Testis (tissue), 2 donors: ENCODE measurements at regions not wholly inside any gene's neighbourhood (a gene's known extent, or its start where the extent isn't known, plus 50 kb on each side); places are given as distances from the start of the nearest gene placed in this dataset.

Experiments
- DNase-seq: peaks from one replicate; pipeline ENCODE4 v3.0.0-alpha.2; 2019
- H3K27ac ChIP-seq, 2 donors: fragments of 200-600 bp; sonication (generic); one replicate each; pipeline ENCODE4 v1.5.1; 2019
- H3K27me3 ChIP-seq: fragments of 200-600 bp; sonication (generic); one replicate; pipeline ENCODE4 v1.5.1; 2019
- H3K36me3 ChIP-seq: fragments of 200-600 bp; sonication (generic); one replicate; pipeline ENCODE4 v1.5.1; 2017; ENCODE audit warnings: low read depth; ENCODE audit errors: missing control alignments
- H3K4me1 ChIP-seq: fragments of 200-600 bp; sonication (generic); one replicate; pipeline ENCODE4 v1.5.1; 2019
- H3K4me3 ChIP-seq, 2 donors: fragments of 200-600 bp; sonication (generic); one replicate each; pipeline ENCODE4 v1.5.1; 2017 to 2019
- H3K9me3 ChIP-seq: fragments of 200-600 bp; sonication (generic); one replicate; pipeline ENCODE4 v1.5.1; 2017
- CTCF ChIP-seq, 3 experiments: fragments of 450-650 bp in 2 of 3; fragments of 200-600 bp in 1 of 3; sonication (generic) in 1 of 3; IDR thresholded peaks; one replicate each; pipeline ENCODE4 v1.5.1; 2016 to 2019; ENCODE audit warnings: antibody characterized with exemption in 3 of 3, mild to moderate bottlenecking in 2 of 3, moderate library complexity in 1 of 3
- POLR2A ChIP-seq: fragments of 450-650 bp; IDR thresholded peaks from one replicate; pipeline ENCODE4 v1.6.1; 2017; ENCODE audit warnings: antibody characterized with exemption, mild to moderate bottlenecking, moderate library complexity
- WGBS, 2 donors: methylation state at CpG; one replicate each; pipeline ENCODE4 v1.1.5; 2018; 5-methylcytosine and 5-hydroxymethylcytosine counted together
- intact Hi-C: fragments of 100-400 bp; cut with DNase I; formaldehyde crosslinking; loops from one replicate; pipeline ENCODE4 v1.15.1; 2023; ENCODE audit warnings: low total_unique reads

GRCh38 chr2:105654474-105655004, 90.2 kb upstream of the NCK2 start:
- WGBS, 2 donors: 59 to 71% methylated on average over 2 of the region's 2 CpGs
- TF ChIP-seq POLR2A: no peak
- TF ChIP-seq CTCF (IDR thresholded peaks at IDR 0.05): no peak
- H3K4me3 ChIP-seq: no peak overlapping the region
- intact Hi-C loops: no loop called here
- no peaks in the 10 kb centered on the region for H3K4me1 ChIP-seq
- H3K27ac ChIP-seq: no peak overlapping the region
- H3K36me3 ChIP-seq: no peaks in the 10 kb centered on the region
- H3K9me3 ChIP-seq: no peaks in the 10 kb centered on the region
- no peak for DNase-seq
- H3K27me3 ChIP-seq: no peaks in the 10 kb centered on the region

DNA sequence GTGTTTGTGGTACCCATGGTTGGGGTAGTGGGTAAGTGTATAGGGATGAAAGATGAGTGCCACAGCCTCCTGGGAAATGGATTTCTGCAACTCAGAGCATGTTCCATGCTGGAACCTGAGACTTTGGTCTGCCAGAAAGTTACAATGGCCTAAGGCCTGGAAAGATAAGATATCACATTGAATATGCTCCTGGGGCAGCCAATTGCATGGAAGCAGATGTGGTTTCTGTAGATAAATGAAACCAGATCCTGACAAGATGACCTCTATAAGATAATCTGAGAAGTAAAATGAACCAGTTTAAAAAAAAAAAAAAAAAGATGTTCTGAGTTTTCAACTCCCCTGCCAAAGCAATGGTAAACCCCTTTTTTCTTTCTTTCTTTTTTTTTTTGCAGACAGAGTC, 91.4 kb upstream of the NCK2 start:
- Histone ChIP-seq H3K4me1 (no peaks in the 10 kb centered on the region), H3K27ac (no peak overlapping the region), H3K4me3 (no peak overlapping the region), H3K36me3 (no peaks in the 10 kb centered on the region), H3K27me3 (no peaks in the 10 kb centered on the region), H3K9me3 (no peaks in the 10 kb centered on the region)
- TF ChIP-seq POLR2A: no peak
- TF ChIP-seq CTCF (IDR thresholded peaks at IDR 0.05): no peak
- intact Hi-C loops: no loop called here
- DNase-seq: no peak

- H3K27ac ChIP-seq: no peak overlapping the region
- H3K4me3 ChIP-seq: no peak overlapping the region
- no peaks in the 10 kb centered on the region for H3K4me1 ChIP-seq
- H3K9me3 ChIP-seq: no peaks in the 10 kb centered on the region
- H3K27me3 ChIP-seq: no peaks in the 10 kb centered on the region
- TF ChIP-seq POLR2A: no peak
- no peak for TF ChIP-seq CTCF (IDR thresholded peaks at IDR 0.05)
- intact Hi-C loops: no loop called here
- H3K36me3 ChIP-seq: no peaks in the 10 kb centered on the region
- 91 to 98% methylated on average over 13 of the region's 13 CpGs for WGBS, 2 donors
- DNase-seq: no peak
Observed at GRCh38 chr2:105652014-105652796, 92.5 kb upstream of the NCK2 start.

DNA sequence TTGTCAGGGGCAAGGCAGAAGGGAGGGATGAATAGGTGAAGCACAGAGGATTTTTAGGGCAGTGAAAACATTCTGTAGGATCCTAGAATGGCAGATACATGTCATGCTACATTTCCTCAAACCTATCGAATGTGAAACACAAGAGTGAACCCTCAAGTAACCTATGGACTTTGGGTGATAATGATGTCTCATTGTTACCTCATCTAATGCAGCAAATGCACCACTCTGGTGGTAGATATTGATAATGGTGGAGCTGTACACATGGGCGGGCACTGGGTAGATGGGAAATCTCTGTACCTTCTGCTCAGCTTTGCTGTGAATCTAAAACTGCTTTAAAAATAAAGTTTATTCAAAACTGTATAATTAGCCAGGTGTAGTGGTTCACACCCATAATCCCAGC, 95.2 kb upstream of the NCK2 start:
- Histone ChIP-seq H3K9me3 (no peaks in the 10 kb centered on the region), H3K4me1 (peaks cover 2% of the 10 kb centered on the region), H3K27ac (no peak overlapping the region), H3K4me3 (no peak overlapping the region), H3K36me3 (no peaks in the 10 kb centered on the region), H3K27me3 (no peaks in the 10 kb centered on the region)
- DNase-seq: no peak
- intact Hi-C loops: no loop called here
- TF ChIP-seq POLR2A (no peak), CTCF (IDR thresholded peaks at IDR 0.05) (no peak)
- WGBS, 2 donors: 79 to 92% methylated on average over 2 of the region's 2 CpGs

- intact Hi-C loops: no loop called here
- no peaks in the 10 kb centered on the region for H3K9me3 ChIP-seq
- H3K4me3 ChIP-seq: no peak overlapping the region
- 85 to 90% methylated on average over 4 of the region's 4 CpGs for WGBS, 2 donors
- H3K36me3 ChIP-seq: no peaks in the 10 kb centered on the region
- H3K4me1 ChIP-seq: peaks cover 8% of the 10 kb centered on the region
- TF ChIP-seq CTCF (IDR thresholded peaks at IDR 0.05): no peak
- TF ChIP-seq POLR2A: no peak
- no peaks in the 10 kb centered on the region for H3K27me3 ChIP-seq
- H3K27ac ChIP-seq: no peak overlapping the region
- no peak for DNase-seq
Observed at GRCh38 chr2:105647731-105648130, 97.0 kb upstream of the NCK2 start.
